ENCODE measurements at regions not wholly inside any gene's neighbourhood (a gene's known extent, or its start where the extent isn't known, plus 50 kb on each side); places are given as distances from the start of the nearest gene placed in this dataset.

DNA sequence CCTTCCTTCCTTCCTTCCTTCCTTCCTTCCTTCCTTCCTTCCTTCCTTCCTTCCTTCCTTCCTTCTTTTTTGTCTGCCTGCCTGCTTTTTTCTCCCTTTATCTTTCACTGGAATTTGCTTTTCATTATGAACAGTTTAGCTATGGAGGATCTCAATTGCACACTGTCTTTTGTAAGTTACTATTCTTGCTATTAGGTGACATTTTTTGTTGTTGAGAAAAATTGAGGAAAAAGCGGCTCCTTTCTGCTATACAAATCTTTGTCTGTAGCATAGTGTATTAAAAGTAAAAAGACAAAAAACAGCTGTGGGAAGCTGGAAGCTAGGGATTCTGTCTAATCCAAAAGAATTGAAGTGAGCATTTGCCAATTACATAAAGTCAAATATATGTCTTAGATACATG lies 448.7 kb downstream of the DCDC2C start:
- TF ChIP-seq, protein P1, sequence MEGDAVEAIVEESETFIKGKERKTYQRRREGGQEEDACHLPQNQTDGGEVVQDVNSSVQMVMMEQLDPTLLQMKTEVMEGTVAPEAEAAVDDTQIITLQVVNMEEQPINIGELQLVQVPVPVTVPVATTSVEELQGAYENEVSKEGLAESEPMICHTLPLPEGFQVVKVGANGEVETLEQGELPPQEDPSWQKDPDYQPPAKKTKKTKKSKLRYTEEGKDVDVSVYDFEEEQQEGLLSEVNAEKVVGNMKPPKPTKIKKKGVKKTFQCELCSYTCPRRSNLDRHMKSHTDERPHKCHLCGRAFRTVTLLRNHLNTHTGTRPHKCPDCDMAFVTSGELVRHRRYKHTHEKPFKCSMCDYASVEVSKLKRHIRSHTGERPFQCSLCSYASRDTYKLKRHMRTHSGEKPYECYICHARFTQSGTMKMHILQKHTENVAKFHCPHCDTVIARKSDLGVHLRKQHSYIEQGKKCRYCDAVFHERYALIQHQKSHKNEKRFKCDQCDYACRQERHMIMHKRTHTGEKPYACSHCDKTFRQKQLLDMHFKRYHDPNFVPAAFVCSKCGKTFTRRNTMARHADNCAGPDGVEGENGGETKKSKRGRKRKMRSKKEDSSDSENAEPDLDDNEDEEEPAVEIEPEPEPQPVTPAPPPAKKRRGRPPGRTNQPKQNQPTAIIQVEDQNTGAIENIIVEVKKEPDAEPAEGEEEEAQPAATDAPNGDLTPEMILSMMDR (conservative IDR thresholded peaks at IDR 0.05) = no peak
- no peak for TF ChIP-seq ZFX (IDR thresholded peaks at IDR 0.05)

Data from C4-2B (cell line).